ENCODE measurements at regions not wholly inside any gene's neighbourhood (a gene's known extent, or its start where the extent isn't known, plus 50 kb on each side); places are given as distances from the start of the nearest gene placed in this dataset.

GRCh38 chr6:93471281-93471680 is 51.9 kb upstream of the EPHA7 start:
- H3K4me1 ChIP-seq (ENCODE audit: control insufficient read depth, extremely low read depth, insufficient read depth, low read length): no peaks in the 10 kb centered on the region
- DNase-seq (ENCODE audit: low read depth, low spot score): no peak
- no peaks in the 10 kb centered on the region for H3K9me3 ChIP-seq (ENCODE audit: control insufficient read depth, low read depth, low read length)
- no peaks in the 10 kb centered on the region for H3K9me1 ChIP-seq (ENCODE audit: control insufficient read depth, extremely low read depth, insufficient read depth, low read length)
- H2AFZ ChIP-seq (ENCODE audit: control insufficient read depth, low read length): no peak overlapping the region
- no peak overlapping the region for H3K27ac ChIP-seq (ENCODE audit: control insufficient read depth, insufficient read depth, low read length)
- no peak overlapping the region for H3K4me2 ChIP-seq (ENCODE audit: control insufficient read depth, extremely low read depth, insufficient read depth, low read depth, low read length)
- no peak overlapping the region for H3K9ac ChIP-seq (ENCODE audit: control insufficient read depth, extremely low read depth, insufficient read depth, low read length)
- no peaks in the 10 kb centered on the region for H3K36me3 ChIP-seq (ENCODE audit: control insufficient read depth in 2 of 2, extremely low read depth in 1 of 2, insufficient read depth in 2 of 2, low read length in 2 of 2)
- no peak overlapping the region for H3K4me3 ChIP-seq (ENCODE audit: control insufficient read depth in 2 of 3, extremely low read depth in 1 of 3, insufficient read depth in 2 of 3, low read depth in 1 of 3, low read length in 3 of 3)
- no peaks in the 10 kb centered on the region for H3K27me3 ChIP-seq (ENCODE audit: control insufficient read depth, extremely low read depth, insufficient read depth, low read length)
- H3K79me2 ChIP-seq (ENCODE audit: control insufficient read depth, insufficient read depth, low read length): no peaks in the 10 kb centered on the region
- H4K20me1 ChIP-seq (ENCODE audit: control insufficient read depth, extremely low read depth, insufficient read depth, low read length): no peaks in the 10 kb centered on the region
- dilution Hi-C loops (cut with MboI; ENCODE audit: extremely low pct_ligation_motif_present, low sequenced_read_pairs): no loop called here
- FAIRE-seq: no peak
- TF ChIP-seq, protein P1, sequence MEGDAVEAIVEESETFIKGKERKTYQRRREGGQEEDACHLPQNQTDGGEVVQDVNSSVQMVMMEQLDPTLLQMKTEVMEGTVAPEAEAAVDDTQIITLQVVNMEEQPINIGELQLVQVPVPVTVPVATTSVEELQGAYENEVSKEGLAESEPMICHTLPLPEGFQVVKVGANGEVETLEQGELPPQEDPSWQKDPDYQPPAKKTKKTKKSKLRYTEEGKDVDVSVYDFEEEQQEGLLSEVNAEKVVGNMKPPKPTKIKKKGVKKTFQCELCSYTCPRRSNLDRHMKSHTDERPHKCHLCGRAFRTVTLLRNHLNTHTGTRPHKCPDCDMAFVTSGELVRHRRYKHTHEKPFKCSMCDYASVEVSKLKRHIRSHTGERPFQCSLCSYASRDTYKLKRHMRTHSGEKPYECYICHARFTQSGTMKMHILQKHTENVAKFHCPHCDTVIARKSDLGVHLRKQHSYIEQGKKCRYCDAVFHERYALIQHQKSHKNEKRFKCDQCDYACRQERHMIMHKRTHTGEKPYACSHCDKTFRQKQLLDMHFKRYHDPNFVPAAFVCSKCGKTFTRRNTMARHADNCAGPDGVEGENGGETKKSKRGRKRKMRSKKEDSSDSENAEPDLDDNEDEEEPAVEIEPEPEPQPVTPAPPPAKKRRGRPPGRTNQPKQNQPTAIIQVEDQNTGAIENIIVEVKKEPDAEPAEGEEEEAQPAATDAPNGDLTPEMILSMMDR (optimal IDR thresholded peaks at IDR 0.05 in 1 of 3, IDR thresholded peaks at IDR 0.05 in 1 of 3, conservative IDR thresholded peaks at IDR 0.05 in 1 of 3; ENCODE audit: extremely low read depth in 1 of 3, insufficient read depth in 2 of 3, low read length in 3 of 3): no peak
- no peak for TF ChIP-seq EZH2 (IDR thresholded peaks at IDR 0.05; ENCODE audit: low read length)

Small RNAs in the stretch of these regions (small RNA-seq; reads per million reads assigned to genes)
- gene AL078595.1 (ENCODE audit: insufficient read length in 3 of 3, low read depth in 3 of 3, low replicate concordance in 1 of 3): 0 reads per million in 3 experiments
- gene RF00425 (ENCODE audit: insufficient read length in 3 of 3, low read depth in 3 of 3, low replicate concordance in 1 of 3): 0 reads per million in 3 experiments
